ENCODE measurements at regions not wholly inside any gene's neighbourhood (a gene's known extent, or its start where the extent isn't known, plus 50 kb on each side); places are given as distances from the start of the nearest gene placed in this dataset.
"Not testable (repeated sequence)": the region's sequence is repeated elsewhere in the genome, so short reads cannot be mapped to it uniquely, and the experiment has no call there.

GRCh38 chr6:33895296-33895695 lies 91.5 kb upstream of the MLN start:
- no peak for DNase-seq (ENCODE audit: low spot score)

GRCh38 chr6:33894438-33894837 lies 90.6 kb upstream of the MLN start:
- peak; percentile 59 for DNase-seq (ENCODE audit: low spot score)

GRCh38 chr6:33892581-33893346 lies 89.0 kb upstream of the MLN start:
- no peak for DNase-seq (ENCODE audit: low spot score)

- DNase-seq (ENCODE audit: low spot score): no peak
Measured at GRCh38 chr6:33888664-33889200, 84.9 kb upstream of the MLN start.

- DNase-seq (ENCODE audit: low spot score): no peak
Measured at GRCh38 chr6:33888183-33888582, 84.4 kb upstream of the MLN start.

- peak; percentile 92 for DNase-seq (ENCODE audit: low spot score)
Measured at GRCh38 chr6:33886673-33887144, 82.9 kb upstream of the MLN start.

GRCh38 chr6:33885132-33886057 lies 81.6 kb upstream of the MLN start:
- DNase-seq (ENCODE audit: low spot score): peak; percentile 86

GRCh38 chr6:33883621-33884020 lies 79.8 kb upstream of the MLN start:
- not testable (repeated sequence) for DNase-seq (ENCODE audit: low spot score)

GRCh38 chr6:33882154-33882553 lies 78.4 kb upstream of the MLN start:
- no peak for DNase-seq (ENCODE audit: low spot score)

- DNase-seq (ENCODE audit: low spot score): no peak
Measured at GRCh38 chr6:33880766-33881165, 77.0 kb upstream of the MLN start.

- DNase-seq (ENCODE audit: low spot score): no peak
Measured at GRCh38 chr6:33880104-33880678, 76.4 kb upstream of the MLN start.

GRCh38 chr6:33878562-33878961 lies 74.8 kb upstream of the MLN start:
- no peak for DNase-seq (ENCODE audit: low spot score)

- DNase-seq (ENCODE audit: low spot score): no peak
Measured at GRCh38 chr6:33877982-33878535, 74.3 kb upstream of the MLN start.

GRCh38 chr6:33875696-33876095 lies 71.9 kb upstream of the MLN start:
- no peak for DNase-seq (ENCODE audit: low spot score)

- DNase-seq (ENCODE audit: low spot score): no peak
Measured at GRCh38 chr6:33875141-33875581, 71.4 kb upstream of the MLN start.

GRCh38 chr6:33874136-33874760 lies 70.4 kb upstream of the MLN start:
- DNase-seq (ENCODE audit: low spot score): no peak

GRCh38 chr6:33872761-33873160 lies 69.0 kb upstream of the MLN start:
- no peak for DNase-seq (ENCODE audit: low spot score)

- DNase-seq (ENCODE audit: low spot score): no peak
Measured at GRCh38 chr6:33869826-33870423, 66.1 kb upstream of the MLN start.

GRCh38 chr6:33869121-33869520 lies 65.3 kb upstream of the MLN start:
- DNase-seq (ENCODE audit: low spot score): no peak

- no peak for DNase-seq (ENCODE audit: low spot score)
Measured at GRCh38 chr6:33868141-33868540, 64.3 kb upstream of the MLN start.

- DNase-seq (ENCODE audit: low spot score): no peak
Measured at GRCh38 chr6:33865478-33866077, 61.8 kb upstream of the MLN start.

Data from AG08395 (cell line).